KMS-11 (cell line): ENCODE measurements at regions not wholly inside any gene's neighbourhood (a gene's known extent, or its start where the extent isn't known, plus 50 kb on each side); places are given as distances from the start of the nearest gene placed in this dataset.

ENCODE experiments used
- H2AFZ ChIP-seq: fragments of 200-600 bp; sonication (generic); 2 replicates; pipeline ENCODE4 v1.6.1; 2016; ENCODE audit warnings: antibody characterized with exemption, mixed run types, low read depth
- H3K27ac ChIP-seq: fragments of 200-600 bp; sonication (generic); 2 replicates; pipeline ENCODE4 v1.6.1; 2016; ENCODE audit warnings: mild to moderate bottlenecking, mixed run types
- H3K27me3 ChIP-seq: fragments of 200-600 bp; sonication (generic); 2 replicates; pipeline ENCODE4 v1.6.1; 2017; ENCODE audit warnings: mild to moderate bottlenecking, low read depth, mixed run types, moderate library complexity; ENCODE audit not compliant: insufficient read depth
- H3K36me3 ChIP-seq: fragments of 200-600 bp; sonication (generic); 2 replicates; pipeline ENCODE4 v1.6.1; 2017; ENCODE audit warnings: mild to moderate bottlenecking, mixed run types; ENCODE audit not compliant: insufficient read depth
- H3K4me1 ChIP-seq: fragments of 200-600 bp; sonication (generic); 2 replicates; pipeline ENCODE4 v1.6.1; 2016; ENCODE audit warnings: mild to moderate bottlenecking, low read depth, mixed run types; ENCODE audit not compliant: poor library complexity, severe bottlenecking
- H3K4me2 ChIP-seq: fragments of 200-600 bp; sonication (generic); 2 replicates; pipeline ENCODE4 v1.7.0; 2016; ENCODE audit warnings: mild to moderate bottlenecking, mixed run types
- H3K4me3 ChIP-seq: fragments of 200-600 bp; sonication (generic); IDR thresholded peaks from 2 replicates; pipeline ENCODE4 v1.6.1; 2017; ENCODE audit warnings: low read depth, low read length, mixed read lengths; ENCODE audit not compliant: insufficient read depth
- H3K79me2 ChIP-seq: fragments of 200-600 bp; sonication (generic); 2 replicates; pipeline ENCODE4 v1.6.1; 2016; ENCODE audit warnings: low read depth, mixed run types; ENCODE audit not compliant: insufficient read depth
- H3K9ac ChIP-seq: fragments of 200-600 bp; sonication (generic); 2 replicates; pipeline ENCODE4 v1.6.1; 2016; ENCODE audit warnings: mild to moderate bottlenecking, mixed run types
- H4K20me1 ChIP-seq: fragments of 200-600 bp; sonication (generic); 2 replicates; pipeline ENCODE4 v1.6.1; 2016; ENCODE audit warnings: mild to moderate bottlenecking, mixed run types; ENCODE audit not compliant: insufficient read depth
- CTCF ChIP-seq: fragments of 200-600 bp; sonication (generic); conservative IDR thresholded peaks from 2 replicates; pipeline ENCODE4 v1.6.1; 2017; ENCODE audit warnings: low read depth, mild to moderate bottlenecking, antibody characterized with exemption, low read length, moderate library complexity, mixed read lengths

DNA sequence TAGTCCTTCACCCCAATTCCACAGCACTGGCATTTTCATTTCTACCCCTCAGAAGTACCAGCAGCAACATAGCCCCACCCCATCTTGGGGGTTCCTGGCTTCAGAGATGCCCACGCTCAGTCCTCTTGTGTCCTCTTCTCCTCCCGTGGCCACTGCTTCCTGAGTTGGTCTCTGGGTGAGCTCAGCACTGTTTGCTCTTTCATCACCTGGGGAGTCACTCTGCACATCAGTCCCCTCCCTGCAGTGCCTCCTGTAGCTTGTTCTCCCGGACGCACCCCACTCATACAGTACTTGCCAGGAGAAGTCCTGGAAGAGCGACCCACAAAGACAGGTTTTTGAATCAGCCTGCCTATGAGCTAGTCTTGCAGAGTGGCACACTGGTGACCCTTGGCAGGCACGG lies 63.8 kb downstream of the GSC start:
- Histone ChIP-seq H3K9ac (no peak overlapping the region), H3K27me3 (no peaks in the 10 kb centered on the region), H3K79me2 (no peaks in the 10 kb centered on the region), H4K20me1 (no peaks in the 10 kb centered on the region), H3K4me2 (no peak overlapping the region), H3K36me3 (no peaks in the 10 kb centered on the region), H3K4me1 (no peaks in the 10 kb centered on the region), H2AFZ (no peak overlapping the region), H3K27ac (no peak overlapping the region), H3K4me3 (no peak overlapping the region)
- TF ChIP-seq CTCF = no peak

GRCh38 chr14:94702629-94703028 lies 67.3 kb downstream of the GSC start:
- no peak for TF ChIP-seq CTCF
- Histone ChIP-seq H3K27me3 (no peaks in the 10 kb centered on the region), H3K9ac (no peak overlapping the region), H2AFZ (no peak overlapping the region), H3K27ac (no peak overlapping the region), H4K20me1 (no peaks in the 10 kb centered on the region), H3K4me2 (no peak overlapping the region), H3K79me2 (no peaks in the 10 kb centered on the region), H3K4me3 (no peak overlapping the region), H3K36me3 (no peaks in the 10 kb centered on the region), H3K4me1 (no peaks in the 10 kb centered on the region)

GRCh38 chr14:94701861-94702370 lies 68.0 kb downstream of the GSC start:
- Histone ChIP-seq H3K4me3 (no peak overlapping the region), H2AFZ (no peak overlapping the region), H3K27ac (no peak overlapping the region), H3K4me1 (no peaks in the 10 kb centered on the region), H3K9ac (no peak overlapping the region), H3K4me2 (no peak overlapping the region), H4K20me1 (no peaks in the 10 kb centered on the region), H3K27me3 (no peaks in the 10 kb centered on the region), H3K79me2 (no peaks in the 10 kb centered on the region), H3K36me3 (no peaks in the 10 kb centered on the region)
- TF ChIP-seq CTCF = no peak

DNA sequence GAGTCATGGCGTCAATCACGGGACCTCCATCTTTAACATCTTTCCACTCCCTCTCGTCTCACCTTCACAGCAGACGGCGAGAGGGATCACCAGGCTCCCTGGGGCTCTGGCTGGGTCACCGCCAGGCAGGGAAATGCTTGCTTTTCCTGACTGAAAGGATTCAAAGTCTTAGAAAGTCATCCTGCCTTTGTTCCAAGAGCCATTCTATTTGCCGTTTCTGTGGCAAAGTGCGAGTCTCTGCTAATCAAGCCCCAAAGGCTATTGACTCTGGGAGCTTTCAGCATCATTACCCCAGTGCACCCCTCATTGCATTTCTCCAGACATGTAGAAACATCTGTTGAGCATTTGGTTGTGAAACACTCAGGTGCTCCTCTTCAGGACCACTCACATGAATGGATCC lies 69.6 kb downstream of the GSC start:
- TF ChIP-seq CTCF = no peak
- H3K79me2 ChIP-seq = no peaks in the 10 kb centered on the region

More for the DNA sequence above, 69.6 kb downstream of the GSC start:
- Histone ChIP-seq H2AFZ (no peak overlapping the region), H3K4me1 (no peaks in the 10 kb centered on the region), H3K9ac (no peak overlapping the region), H3K4me2 (no peak overlapping the region), H3K27ac (no peak overlapping the region), H3K36me3 (no peaks in the 10 kb centered on the region), H4K20me1 (no peaks in the 10 kb centered on the region), H3K27me3 (no peaks in the 10 kb centered on the region), H3K4me3 (no peak overlapping the region)
